A673 (cell line): ENCODE measurements at regions not wholly inside any gene's neighbourhood (a gene's known extent, or its start where the extent isn't known, plus 50 kb on each side); places are given as distances from the start of the nearest gene placed in this dataset.
"Not testable (repeated sequence)": the region's sequence is repeated elsewhere in the genome, so short reads cannot be mapped to it uniquely, and the experiment has no call there.

Source experiments
- CTCF ChIP-seq: fragments of 300-800, 200-600 bp; sonication (generic); conservative IDR thresholded peaks from 2 replicates; pipeline ENCODE4 v1.5.1; 2017; ENCODE audit warnings: low read depth, mild to moderate bottlenecking, antibody characterized with exemption, low read length, moderate library complexity, mixed read lengths
- EZH2 ChIP-seq: fragments of 200-600 bp; sonication (generic); IDR thresholded peaks from 2 replicates; pipeline ENCODE4 v1.6.1; 2017; ENCODE audit warnings: borderline replicate concordance, low read depth, mild to moderate bottlenecking, mixed read lengths, antibody characterized with exemption, low read length; ENCODE audit not compliant: poor library complexity, severe bottlenecking

GRCh38 chr16:21396545-21396944, 118.5 kb upstream of the CRYM start:
- not testable (repeated sequence) for TF ChIP-seq CTCF, EZH2
